GM19239 (cell line): ENCODE measurements at regions not wholly inside any gene's neighbourhood (a gene's known extent, or its start where the extent isn't known, plus 50 kb on each side); places are given as distances from the start of the nearest gene placed in this dataset.
A peak's percentile ranks its signal among the peaks of the same experiment; 100 is the strongest.
"Not testable (repeated sequence)": the region's sequence is repeated elsewhere in the genome, so short reads cannot be mapped to it uniquely, and the experiment has no call there.

Source experiments
- DNase-seq: peaks from one replicate; pipeline ENCODE4 v3.0.0; 2011; ENCODE audit warnings: low spot score; ENCODE audit not compliant: insufficient read length
- FAIRE-seq: peaks from 2 replicates; lab custom pipeline; 2011; peaks lifted over from hg19 to GRCh38; lab: Jason Lieb, UNC

- not testable (repeated sequence) for FAIRE-seq
These were observed 165.3 kb downstream of the OR4F15 start for GRCh38 chr15:101977281-101977680.

GRCh38 chr15:101980206-101980910 lies 168.4 kb downstream of the OR4F15 start:
- FAIRE-seq = not testable (repeated sequence)
- DNase-seq = peak; percentile 60

More at GRCh38 chr15:101977281-101977680, 165.3 kb downstream of the OR4F15 start:
- DNase-seq = not testable (repeated sequence)
